Stomach (tissue), 8 donors: ENCODE measurements at regions not wholly inside any gene's neighbourhood (a gene's known extent, or its start where the extent isn't known, plus 50 kb on each side); places are given as distances from the start of the nearest gene placed in this dataset.

ENCODE experiments used
- DNase-seq, 2 donors: peaks; one replicate each; pipeline versions ENCODE4 v3.0.0 to v3.0.0-alpha.2; 2013 to 2019
- H3K27ac ChIP-seq, 5 donors: fragments of 200-600 bp in 4 of 5; sonication (generic) in 4 of 5; one replicate each; pipeline ENCODE4 v1.5.1; 2013 to 2019; ENCODE audit warnings: mild to moderate bottlenecking in 1 of 5, moderate library complexity in 1 of 5
- H3K27me3 ChIP-seq, 3 donors: fragments of 200-600 bp; sonication (generic); one replicate each; pipeline ENCODE4 v1.5.1; 2017 to 2019; ENCODE audit warnings: mixed run types in 1 of 3
- H3K36me3 ChIP-seq, 4 donors: fragments of 200-600 bp; sonication (generic); 1 replicate in 3 of 4; 2 replicates in 1 of 4; pipeline ENCODE4 v1.5.1; 2016 to 2019
- H3K4me1 ChIP-seq, 4 donors: fragments of 200-600 bp; sonication (generic); one replicate each; pipeline ENCODE4 v1.5.1; 2016 to 2019
- H3K4me3 ChIP-seq, 4 donors: fragments of 200-600 bp; sonication (generic) in 3 of 4; one replicate each; pipeline ENCODE4 v1.5.1; 2016 to 2019; ENCODE audit warnings: mild to moderate bottlenecking in 1 of 4
- H3K9me3 ChIP-seq, 4 donors: fragments of 200-600 bp; sonication (generic); one replicate each; pipeline ENCODE4 v1.5.1; 2016 to 2019
- EP300 ChIP-seq: sonication (generic); formaldehyde crosslinking; IDR thresholded peaks from one replicate; pipeline ENCODE4 v1.6.1; 2017; ENCODE audit warnings: antibody characterized with exemption
- POLR2A ChIP-seq, 4 donors: fragments of 450-650 bp; IDR thresholded peaks; one replicate each; pipeline ENCODE4 v1.6.1; 2016; ENCODE audit warnings: antibody characterized with exemption in 4 of 4, control low read depth in 2 of 4, mild to moderate bottlenecking in 1 of 4, moderate library complexity in 1 of 4
- POLR2AphosphoS5 ChIP-seq, 3 donors: sonication (generic); formaldehyde crosslinking; IDR thresholded peaks; one replicate each; pipeline ENCODE4 v1.6.1; 2016; ENCODE audit warnings: antibody characterized with exemption in 3 of 3
- WGBS, 5 donors: extraction: QIAGEN DNeasy Blood & Tissue Kit in 3 of 5; methylation state at CpG; one replicate each; pipeline versions ENCODE4 v1.1.5 to v1.1.7; 2013 to 2018; 5-methylcytosine and 5-hydroxymethylcytosine counted together
- intact Hi-C: fragments of 100-400 bp; cut with DNase I; formaldehyde crosslinking; loops from one replicate; pipeline ENCODE4 v1.15.1; 2023; ENCODE audit warnings: low total_unique reads
- TF ChIP-seq, protein P1 (sequence below), 7 experiments: fragments of 450-650 bp in 4 of 7; fragments of 200-600 bp in 3 of 7; sonication (generic) in 3 of 7; IDR thresholded peaks; one replicate each; pipeline ENCODE4 v1.5.1; 2016 to 2019; ENCODE audit warnings: antibody characterized with exemption in 7 of 7, control low read depth in 2 of 7, mild to moderate bottlenecking in 1 of 7
- donor health status: healthy with polysubstance abuse.
- donor health status: Bipolar disorder and iron deficiency.
- donor health status: healthy.

DNA sequence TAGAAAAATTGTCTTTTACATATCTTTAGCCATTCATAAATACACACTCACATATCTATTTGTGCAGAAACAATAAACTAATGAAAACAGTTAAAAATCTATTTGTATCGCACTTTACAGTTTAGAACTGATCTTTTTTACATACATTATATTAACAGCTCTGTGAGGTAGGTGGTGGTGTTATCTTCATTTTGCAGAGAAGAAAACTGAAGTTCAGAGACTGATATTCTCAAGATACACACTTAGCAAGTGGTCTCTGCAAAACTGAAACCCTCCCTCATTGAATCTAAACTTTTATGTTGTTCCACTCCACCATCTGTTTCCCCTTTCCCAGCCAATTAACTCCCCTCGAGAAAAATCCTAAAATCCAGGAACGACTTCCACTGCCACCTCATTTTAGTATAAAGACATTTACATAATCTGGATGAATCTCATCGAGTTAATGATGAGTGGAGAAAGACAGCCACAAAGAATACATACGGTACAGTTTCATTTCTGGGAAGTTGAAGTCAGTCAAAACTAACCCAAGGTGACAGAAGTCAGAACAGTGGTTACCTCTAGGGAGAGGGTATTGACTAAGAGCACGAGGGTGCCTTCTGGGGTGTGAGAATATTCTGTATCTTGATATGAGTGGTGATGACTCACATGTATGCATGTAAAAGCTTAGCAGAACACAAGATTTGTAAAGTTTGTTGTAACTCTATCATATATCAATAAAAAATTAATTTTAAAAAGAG is 524.2 kb upstream of the TCF4 start:
- intact Hi-C loops: no loop called here
- no peak for TF ChIP-seq EP300
- TF ChIP-seq, protein P1, sequence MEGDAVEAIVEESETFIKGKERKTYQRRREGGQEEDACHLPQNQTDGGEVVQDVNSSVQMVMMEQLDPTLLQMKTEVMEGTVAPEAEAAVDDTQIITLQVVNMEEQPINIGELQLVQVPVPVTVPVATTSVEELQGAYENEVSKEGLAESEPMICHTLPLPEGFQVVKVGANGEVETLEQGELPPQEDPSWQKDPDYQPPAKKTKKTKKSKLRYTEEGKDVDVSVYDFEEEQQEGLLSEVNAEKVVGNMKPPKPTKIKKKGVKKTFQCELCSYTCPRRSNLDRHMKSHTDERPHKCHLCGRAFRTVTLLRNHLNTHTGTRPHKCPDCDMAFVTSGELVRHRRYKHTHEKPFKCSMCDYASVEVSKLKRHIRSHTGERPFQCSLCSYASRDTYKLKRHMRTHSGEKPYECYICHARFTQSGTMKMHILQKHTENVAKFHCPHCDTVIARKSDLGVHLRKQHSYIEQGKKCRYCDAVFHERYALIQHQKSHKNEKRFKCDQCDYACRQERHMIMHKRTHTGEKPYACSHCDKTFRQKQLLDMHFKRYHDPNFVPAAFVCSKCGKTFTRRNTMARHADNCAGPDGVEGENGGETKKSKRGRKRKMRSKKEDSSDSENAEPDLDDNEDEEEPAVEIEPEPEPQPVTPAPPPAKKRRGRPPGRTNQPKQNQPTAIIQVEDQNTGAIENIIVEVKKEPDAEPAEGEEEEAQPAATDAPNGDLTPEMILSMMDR (IDR thresholded peaks at IDR 0.05): no peak
- no peak for TF ChIP-seq POLR2AphosphoS5 (IDR thresholded peaks at IDR 0.05)
- no peak for TF ChIP-seq POLR2A (IDR thresholded peaks at IDR 0.05)
- Histone ChIP-seq H3K36me3 (no peaks in the 10 kb centered on the region), H3K9me3 (no peaks in the 10 kb centered on the region), H3K4me1 (peaks cover 0 to 6% (median 2%) of the 10 kb centered on the region in 4 donors), H3K27ac (no peak overlapping the region), H3K4me3 (no peak overlapping the region), H3K27me3 (no peaks in the 10 kb centered on the region)
- 58 to 68% (median 66%) methylated on average over 6 of the region's 6 CpGs for WGBS, 5 donors
- no peak for DNase-seq

DNA sequence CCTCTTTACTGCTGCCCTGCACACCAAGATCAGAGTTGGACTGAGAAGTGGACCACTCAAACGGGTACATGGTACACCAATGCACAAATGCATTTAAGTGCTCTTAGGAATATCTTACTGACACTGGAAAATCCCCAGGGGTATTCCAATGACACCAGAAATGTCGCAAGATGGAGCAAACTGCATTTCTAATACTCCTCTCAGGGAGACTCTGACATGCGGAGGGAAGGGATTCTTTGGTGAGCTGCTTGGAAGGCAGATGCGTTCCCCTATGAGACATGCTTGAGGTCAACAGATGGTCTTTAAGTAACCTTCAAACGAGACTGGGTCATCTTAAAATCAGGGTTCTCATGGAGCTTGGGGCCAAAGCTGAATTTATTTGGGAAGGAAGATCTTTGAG is 521.8 kb upstream of the TCF4 start:
- Histone ChIP-seq H3K9me3 (peaks cover 0 to 7% (median 0%) of the 10 kb centered on the region in 4 donors), H3K4me3 (no peak overlapping the region), H3K27ac (no peak overlapping the region), H3K36me3 (no peaks in the 10 kb centered on the region), H3K27me3 (no peaks in the 10 kb centered on the region), H3K4me1 (no peaks in the 10 kb centered on the region)
- 82 to 90% (median 88%) methylated on average over 5 of the region's 5 CpGs for WGBS, 5 donors
- no peak for DNase-seq
- TF ChIP-seq POLR2AphosphoS5 (IDR thresholded peaks at IDR 0.05) (no peak), EP300 (no peak)
- TF ChIP-seq, protein P1 (IDR thresholded peaks at IDR 0.05): no peak
- intact Hi-C loops: no loop called here

DNA sequence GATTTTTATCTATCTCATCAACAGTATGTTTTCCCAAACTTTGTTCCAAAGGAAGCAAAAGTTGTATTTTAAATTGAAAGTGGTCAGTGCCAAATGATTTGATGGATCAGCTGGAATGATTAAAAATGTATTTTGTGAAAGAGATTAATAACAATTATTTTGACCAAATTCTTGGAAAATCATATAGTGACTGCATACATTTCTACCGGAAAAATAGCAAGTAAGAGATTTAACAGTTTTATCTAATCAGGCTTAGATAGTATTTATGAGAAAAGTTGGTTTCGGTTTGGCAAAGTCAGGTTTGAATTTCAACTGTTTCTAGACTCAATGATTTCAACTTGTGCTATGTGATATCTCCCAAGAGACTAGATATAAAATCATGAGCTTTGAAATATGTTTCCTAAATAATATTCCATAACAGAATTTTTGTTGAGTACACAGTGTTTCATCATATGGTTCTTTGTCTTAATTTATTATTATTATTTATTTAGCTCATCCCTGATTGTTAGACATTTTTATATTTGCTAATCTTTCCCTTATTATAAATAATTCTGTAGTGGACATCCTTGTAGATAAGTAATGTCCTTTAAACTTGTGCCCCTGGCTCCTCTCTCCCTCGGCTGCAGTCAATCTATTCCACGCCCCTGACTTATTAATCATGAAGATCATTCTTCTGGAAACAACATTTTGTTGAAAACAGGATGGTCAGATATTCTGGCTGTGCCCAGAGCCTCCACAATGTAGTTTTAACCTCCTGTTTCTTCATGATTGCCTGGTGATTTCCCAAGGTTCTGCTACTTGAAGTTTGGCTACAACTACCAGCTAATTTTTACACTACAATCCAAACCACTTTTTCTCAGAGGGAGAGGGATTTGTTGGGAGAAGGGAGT is 520.7 kb upstream of the TCF4 start:
- Histone ChIP-seq H3K36me3 (no peaks in the 10 kb centered on the region), H3K4me1 (no peaks in the 10 kb centered on the region), H3K27me3 (no peaks in the 10 kb centered on the region), H3K27ac (no peak overlapping the region), H3K4me3 (no peak overlapping the region), H3K9me3 (peaks cover 0 to 7% (median 2%) of the 10 kb centered on the region in 4 donors)
- no peak for TF ChIP-seq POLR2AphosphoS5 (IDR thresholded peaks at IDR 0.05)
- no peak for TF ChIP-seq POLR2A (IDR thresholded peaks at IDR 0.05)
- TF ChIP-seq EP300: no peak
- TF ChIP-seq, protein P1 (IDR thresholded peaks at IDR 0.05): no peak
- intact Hi-C loops: no loop called here
- DNase-seq: no peak
- 60 to 71% (median 62%) methylated on average over 4 of the region's 4 CpGs for WGBS, 5 donors

DNA sequence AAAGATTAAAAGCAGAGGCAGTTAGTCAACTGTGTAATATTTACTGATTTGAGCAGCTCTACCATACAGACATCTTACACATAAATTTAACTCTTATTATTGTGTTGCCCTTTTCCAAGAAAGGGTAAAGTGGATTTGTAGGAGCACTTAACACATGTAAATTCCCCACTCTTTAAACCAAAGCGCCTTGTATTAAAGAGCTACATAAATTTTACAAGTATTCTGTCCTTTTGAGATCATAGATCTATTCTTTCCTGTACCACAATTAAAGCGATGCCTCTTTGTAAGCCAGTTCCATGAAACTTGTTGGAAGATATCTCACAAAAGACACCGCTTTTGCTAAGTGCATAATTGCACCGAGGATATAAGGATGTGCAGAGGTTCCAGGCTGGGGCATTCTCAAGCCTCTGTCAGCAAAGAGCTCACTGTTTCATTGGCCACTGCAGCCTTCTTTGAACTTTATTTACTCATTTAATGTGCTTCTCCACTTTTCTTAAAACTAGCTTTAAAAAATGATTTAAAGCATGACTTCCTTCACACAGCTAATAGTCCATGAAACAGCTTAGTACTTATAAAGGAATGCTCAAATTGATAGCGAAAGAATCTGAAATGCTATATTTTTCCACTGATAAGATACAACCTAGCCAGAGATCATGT is 520.0 kb upstream of the TCF4 start:
- DNase-seq: no peak
- Histone ChIP-seq H3K27me3 (no peaks in the 10 kb centered on the region), H3K36me3 (no peaks in the 10 kb centered on the region), H3K4me3 (no peak overlapping the region), H3K4me1 (no peaks in the 10 kb centered on the region), H3K9me3 (peaks cover 0 to 7% (median 2%) of the 10 kb centered on the region in 4 donors), H3K27ac (no peak overlapping the region)
- TF ChIP-seq POLR2AphosphoS5 (IDR thresholded peaks at IDR 0.05): no peak
- TF ChIP-seq EP300: no peak
- TF ChIP-seq, protein P1 (IDR thresholded peaks at IDR 0.05): no peak
- no peak for TF ChIP-seq POLR2A (IDR thresholded peaks at IDR 0.05)
- WGBS, 5 donors: 76 to 89% (median 80%) methylated on average over 5 of the region's 5 CpGs
- intact Hi-C loops: no loop called here
